ENCODE measurements at regions not wholly inside any gene's neighbourhood (a gene's known extent, or its start where the extent isn't known, plus 50 kb on each side); places are given as distances from the start of the nearest gene placed in this dataset.
A peak's percentile ranks its signal among the peaks of the same experiment; 100 is the strongest.

GRCh38 chr12:67154901-67155300 lies 114.3 kb upstream of the CAND1 start:
- DNase-seq = no peak

GRCh38 chr12:67155863-67156262 lies 113.3 kb upstream of the CAND1 start:
- DNase-seq = no peak

- no peak for DNase-seq
These were observed 107.7 kb upstream of the CAND1 start for GRCh38 chr12:67161322-67161918.

GRCh38 chr12:67173258-67173657 lies 95.9 kb upstream of the CAND1 start:
- no peak for DNase-seq

- no peak for DNase-seq
These were observed 86.6 kb upstream of the CAND1 start for GRCh38 chr12:67182551-67182950.

- peak; percentile 12 for DNase-seq
These were observed 75.5 kb upstream of the CAND1 start for GRCh38 chr12:67193704-67194103.

DNA sequence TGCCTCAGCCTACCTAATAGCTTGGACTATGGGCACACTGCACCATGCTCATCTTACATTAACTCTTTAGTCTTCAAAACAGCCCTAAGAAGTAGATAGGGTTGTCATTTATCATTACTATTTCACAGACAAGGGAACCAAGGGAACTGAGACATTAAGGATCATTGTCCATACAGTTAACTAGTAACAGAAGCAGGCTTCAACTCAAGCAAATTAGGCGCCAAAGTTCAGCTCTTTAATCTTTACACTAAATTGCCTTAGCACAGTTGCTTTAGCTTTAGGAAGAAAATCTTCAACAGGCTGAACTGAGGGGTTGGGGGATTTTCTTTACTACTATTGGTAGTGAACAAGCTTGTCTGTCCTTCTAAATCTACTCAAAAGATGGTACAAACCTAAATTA lies 68.8 kb upstream of the CAND1 start:
- no peak for DNase-seq

- no peak for DNase-seq
These were observed 67.0 kb upstream of the CAND1 start for GRCh38 chr12:67202011-67202677.

- DNase-seq = no peak
These were observed 66.5 kb upstream of the CAND1 start for GRCh38 chr12:67202678-67203012.

DNA sequence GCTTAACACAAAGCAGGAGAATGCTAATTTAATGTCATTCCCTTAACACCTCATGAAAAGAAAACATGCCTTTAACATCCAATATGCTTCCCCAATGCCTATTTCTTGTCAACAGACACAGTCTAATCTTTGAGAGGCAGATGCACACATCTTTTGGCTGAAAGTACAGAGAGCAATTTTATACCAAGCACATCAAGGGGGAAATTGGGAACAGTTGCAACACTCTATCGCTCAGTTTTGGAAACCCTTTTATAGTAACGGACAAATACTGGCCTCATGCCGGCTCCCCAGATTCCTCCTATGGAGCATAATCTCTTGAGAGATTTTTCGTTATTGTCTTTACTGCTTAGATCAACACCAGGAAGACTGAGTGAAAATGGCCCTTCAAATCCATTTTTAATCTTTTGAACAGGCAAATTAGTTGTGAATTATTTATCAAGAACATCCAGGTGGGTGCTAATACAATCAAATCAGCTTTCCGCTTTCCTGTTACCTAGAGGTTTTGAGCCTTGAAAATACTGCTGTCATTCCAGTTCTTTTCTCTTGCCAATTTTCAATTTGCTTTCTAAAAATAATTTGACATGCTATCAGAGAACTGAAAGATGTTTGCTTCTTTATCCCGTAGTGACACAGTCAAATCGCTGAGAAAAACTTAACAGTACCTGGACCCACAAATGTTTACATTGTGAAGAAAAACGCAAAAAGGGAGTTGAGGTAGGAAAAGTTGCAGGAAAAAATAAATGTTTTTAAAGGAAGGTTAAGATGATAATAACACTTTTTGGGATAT lies 60.7 kb upstream of the CAND1 start:
- no peak for DNase-seq

- no peak for DNase-seq
These were observed 58.1 kb upstream of the CAND1 start for GRCh38 chr12:67211029-67211428.

DNA sequence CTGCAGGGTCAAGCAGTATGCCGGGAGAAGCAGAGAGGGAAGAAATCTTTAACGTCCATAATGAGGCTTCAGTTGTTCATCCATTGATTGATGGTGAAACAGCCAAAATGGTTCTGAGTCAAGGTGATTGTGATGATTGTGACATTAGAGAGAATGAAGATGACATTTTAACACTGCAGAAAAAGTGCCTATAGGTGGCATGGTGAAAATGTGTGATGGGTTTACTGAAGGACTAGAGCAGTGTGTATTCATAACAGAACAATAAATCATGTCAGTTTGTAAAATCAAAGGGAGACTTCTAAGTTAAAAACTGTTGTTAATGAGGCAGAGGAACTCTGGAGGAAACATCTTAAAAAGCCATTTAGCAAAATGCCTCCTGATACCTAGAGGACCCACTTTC lies 57.7 kb upstream of the CAND1 start:
- no peak for DNase-seq

DNA sequence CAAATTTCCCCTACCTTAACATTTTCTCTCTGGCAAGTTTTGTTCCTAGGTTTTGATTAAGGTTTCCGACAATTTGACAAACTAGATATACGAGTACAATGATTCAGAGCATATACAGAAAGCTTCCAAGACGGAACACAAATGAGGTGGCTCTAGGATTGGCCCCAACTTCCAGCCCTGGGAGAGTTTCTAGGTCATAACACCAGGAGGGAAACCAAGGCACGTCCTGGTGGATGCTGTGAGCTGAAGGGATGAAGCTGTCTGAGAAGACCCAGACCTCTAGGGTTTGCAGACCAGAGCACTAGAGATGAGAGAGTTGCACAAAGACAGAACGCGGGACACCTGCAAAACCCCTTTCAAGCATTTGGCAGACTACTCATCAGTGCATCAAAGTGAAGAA lies 51.5 kb upstream of the CAND1 start:
- DNase-seq = no peak
